HEK293 (cell line): ENCODE measurements at regions not wholly inside any gene's neighbourhood (a gene's known extent, or its start where the extent isn't known, plus 50 kb on each side); places are given as distances from the start of the nearest gene placed in this dataset.

Source experiments
- INSM2 ChIP-seq: fragments of 450-650 bp; formaldehyde crosslinking; IDR thresholded peaks from 2 replicates; pipeline ENCODE4 v1.5.1; 2016; ENCODE audit warnings: missing biosample characterization, missing genetic modification characterization
- ZNF24 ChIP-seq: fragments of 450-650 bp; formaldehyde crosslinking; IDR thresholded peaks from 2 replicates; pipeline ENCODE4 v1.5.1; 2016; ENCODE audit warnings: missing biosample characterization, missing genetic modification characterization

- TF ChIP-seq ZNF24 (tag by site-specific recombination) (no peak), INSM2 (tag by site-specific recombination) (no peak)
Measured at GRCh38 chr9:102518324-102518723, 476.8 kb upstream of the CYLC2 start.
